ENCODE measurements at regions not wholly inside any gene's neighbourhood (a gene's known extent, or its start where the extent isn't known, plus 50 kb on each side); places are given as distances from the start of the nearest gene placed in this dataset.
"Not testable (repeated sequence)": the region's sequence is repeated elsewhere in the genome, so short reads cannot be mapped to it uniquely, and the experiment has no call there.

- no peak for DNase-seq (ENCODE audit: low read depth in 1 of 2, low spot score in 1 of 2)
Observed at GRCh38 chr13:21228738-21229137, 52.3 kb downstream of the MRPL57 start.

DNA sequence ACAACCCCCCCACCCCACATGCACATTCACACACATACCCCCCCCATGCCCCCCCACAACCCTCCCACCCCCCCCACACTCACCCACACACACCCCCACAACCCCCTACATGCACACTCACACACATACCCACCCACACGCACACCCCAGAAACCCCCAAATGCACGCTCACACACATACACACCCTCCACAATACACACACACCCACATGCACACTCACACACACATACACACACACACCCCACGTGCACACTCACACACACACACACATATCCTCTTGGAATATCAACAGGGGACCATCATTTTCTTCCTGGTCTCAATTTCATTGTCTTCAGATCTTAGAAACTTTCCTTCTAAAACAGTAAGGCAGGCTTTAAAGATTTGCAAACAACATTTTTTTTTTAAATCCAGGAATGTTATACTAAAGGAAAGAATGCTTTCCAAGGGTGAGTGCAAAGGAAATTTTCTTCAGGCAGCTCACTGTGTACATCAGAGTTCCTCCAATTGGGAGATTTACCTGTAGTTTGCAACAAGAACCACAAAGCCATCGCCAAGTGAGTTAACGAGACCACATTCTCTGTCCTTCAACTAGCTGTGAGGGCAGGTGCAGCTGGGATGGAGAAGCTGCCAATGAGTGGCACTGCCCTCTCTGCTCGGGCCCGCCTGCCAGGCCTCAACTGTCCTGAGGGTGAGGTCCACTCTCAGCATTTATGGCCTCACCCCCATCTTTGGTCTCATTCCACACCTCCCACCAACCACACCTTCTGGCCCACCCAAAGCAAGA is 53.0 kb downstream of the MRPL57 start:
- DNase-seq (ENCODE audit: low read depth in 1 of 2, low spot score in 1 of 2), result no peak

DNA sequence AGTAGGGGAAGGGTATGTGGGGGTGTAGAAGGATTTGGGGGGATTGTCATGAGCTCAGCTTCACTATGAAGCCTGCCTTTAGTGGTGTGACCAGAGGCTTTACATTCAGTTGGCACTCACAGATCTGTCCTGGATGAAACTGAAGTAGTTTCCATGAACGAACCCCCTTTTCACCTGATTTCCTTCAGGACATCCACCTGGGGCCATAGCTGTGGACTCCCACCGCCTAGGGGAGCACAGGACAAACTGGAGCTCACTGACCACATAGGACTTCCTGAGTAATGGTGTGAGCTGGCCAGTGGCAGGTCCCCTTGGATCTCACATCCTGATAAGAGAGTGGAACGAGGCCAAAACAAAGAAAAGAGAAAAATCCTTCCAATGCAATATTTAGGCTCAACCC is 54.1 kb downstream of the MRPL57 start:
- no peak for DNase-seq (ENCODE audit: low read depth in 1 of 2, low spot score in 1 of 2)

- DNase-seq (ENCODE audit: low read depth in 1 of 2, low spot score in 1 of 2), result no peak
Observed at GRCh38 chr13:21231426-21231940, 55.0 kb downstream of the MRPL57 start.

- no peak for DNase-seq (ENCODE audit: low read depth in 1 of 2, low spot score in 1 of 2)
Observed at GRCh38 chr13:21232196-21232595, 55.7 kb downstream of the MRPL57 start.

GRCh38 chr13:21232599-21232998 is 56.1 kb downstream of the MRPL57 start:
- no peak for DNase-seq (ENCODE audit: low read depth in 1 of 2, low spot score in 1 of 2)

DNA sequence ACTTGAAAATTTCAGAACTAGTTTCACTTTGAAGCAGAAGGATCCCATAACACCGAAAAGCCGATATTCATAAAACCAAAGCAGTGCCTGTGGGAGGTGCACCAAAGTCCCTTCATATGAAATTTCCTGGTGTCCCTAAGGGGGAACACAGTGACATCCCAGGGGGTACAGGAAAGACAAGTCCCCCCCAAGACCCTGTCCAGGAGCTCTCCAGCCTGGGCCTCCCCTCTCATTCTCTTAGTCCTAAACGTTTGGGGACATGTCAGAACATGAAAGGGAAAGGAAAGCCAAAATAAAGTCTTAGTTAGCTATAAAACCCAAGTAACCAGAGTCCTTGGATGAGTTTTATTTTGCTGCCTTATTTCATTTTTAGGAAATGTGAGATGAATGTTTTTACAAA is 56.6 kb downstream of the MRPL57 start:
- no peak for DNase-seq (ENCODE audit: low read depth in 1 of 2, low spot score in 1 of 2)

- no peak for DNase-seq (ENCODE audit: low read depth in 1 of 2, low spot score in 1 of 2)
Observed at GRCh38 chr13:21234526-21234925, 58.1 kb downstream of the MRPL57 start.

DNA sequence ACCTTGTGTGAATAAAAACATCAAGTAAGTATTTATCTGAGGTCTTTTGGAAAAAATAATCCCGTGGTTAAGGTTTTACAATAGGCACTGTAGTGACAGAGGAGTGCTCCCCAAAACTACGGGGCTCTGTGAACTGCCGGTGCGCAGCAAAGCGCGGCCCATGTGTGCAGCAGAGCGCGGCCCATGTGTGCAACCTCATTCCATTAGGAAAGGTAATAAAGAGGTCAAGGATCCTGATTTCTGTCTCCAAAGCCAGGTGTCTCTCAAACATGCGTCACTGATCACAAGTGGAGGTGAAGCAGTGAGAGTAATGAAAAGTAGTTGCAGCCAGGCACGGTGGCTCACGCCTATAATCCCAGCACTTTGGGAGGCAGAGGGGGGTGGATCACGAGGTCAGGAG is 58.7 kb downstream of the MRPL57 start:
- DNase-seq (ENCODE audit: low read depth in 1 of 2, low spot score in 1 of 2), result no peak

DNA sequence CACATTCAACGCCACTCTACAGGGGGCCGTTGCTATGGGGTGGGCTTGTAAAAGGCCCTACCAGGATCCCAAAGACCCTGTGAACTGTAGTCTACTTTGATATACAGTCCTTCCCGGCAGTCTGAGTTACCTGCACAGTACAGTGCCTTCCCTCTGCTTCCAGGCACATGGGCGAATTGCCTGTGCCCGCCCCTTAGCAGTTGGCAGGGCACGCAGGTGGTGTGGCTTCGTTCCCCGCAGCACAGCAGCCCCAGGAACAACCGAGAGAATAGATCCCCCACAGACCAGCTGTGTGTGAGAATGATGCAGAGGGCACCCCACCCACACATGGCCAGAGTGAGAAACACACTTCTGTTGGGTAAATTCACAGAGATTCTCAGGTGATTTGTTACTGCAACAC is 60.6 kb downstream of the MRPL57 start:
- no peak for DNase-seq (ENCODE audit: low read depth in 1 of 2, low spot score in 1 of 2)

DNA sequence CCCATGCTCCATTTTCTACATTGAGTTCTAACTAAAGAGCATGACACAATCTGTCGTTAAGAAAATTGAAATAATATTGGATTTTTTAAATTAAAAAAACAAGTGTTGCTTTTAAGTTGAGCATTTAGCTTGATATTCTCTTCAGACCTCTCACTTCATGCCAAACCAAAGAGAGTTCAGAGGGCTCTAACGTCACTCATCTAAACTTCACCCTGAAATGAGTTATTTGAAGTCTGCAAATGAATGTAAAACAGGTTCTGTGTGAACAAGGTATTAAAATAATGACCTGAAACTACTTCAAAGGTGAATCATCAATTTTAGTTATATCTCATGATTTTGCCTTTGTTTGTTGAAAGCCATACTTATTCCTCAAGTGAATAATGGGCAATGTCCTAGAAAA is 61.8 kb downstream of the MRPL57 start:
- no peak for DNase-seq (ENCODE audit: low read depth in 1 of 2, low spot score in 1 of 2)

GRCh38 chr13:21240586-21240985 is 64.1 kb downstream of the MRPL57 start:
- no peak for DNase-seq (ENCODE audit: low read depth in 1 of 2, low spot score in 1 of 2)

DNA sequence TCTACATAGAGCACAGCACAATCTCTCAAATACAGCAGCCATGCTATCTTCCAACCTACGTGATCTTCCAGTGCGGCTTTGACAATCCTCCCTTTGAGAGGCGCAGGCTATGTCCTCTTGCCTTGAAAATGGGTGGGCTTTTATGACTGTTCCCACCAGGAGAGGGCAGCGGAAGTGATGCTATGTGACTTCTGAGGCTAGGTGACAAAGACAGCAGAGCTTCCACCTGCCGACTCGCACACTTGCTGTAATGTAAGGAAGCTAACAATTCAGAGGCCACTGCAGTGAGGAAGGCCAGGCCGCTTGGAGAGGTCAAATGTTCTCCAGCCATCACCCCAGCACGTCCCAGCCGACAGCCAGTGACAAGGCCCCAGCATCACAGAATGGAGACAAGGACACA is 65.8 kb downstream of the MRPL57 start:
- DNase-seq (ENCODE audit: low read depth in 1 of 2, low spot score in 1 of 2), result no peak

- DNase-seq (ENCODE audit: low read depth in 1 of 2, low spot score in 1 of 2), result no peak
Observed at GRCh38 chr13:21243045-21243897, 66.8 kb downstream of the MRPL57 start.

- DNase-seq (ENCODE audit: low read depth in 1 of 2, low spot score in 1 of 2), result not testable (repeated sequence)
Observed at GRCh38 chr13:21243898-21244184, 67.4 kb downstream of the MRPL57 start.

- no peak for DNase-seq (ENCODE audit: low read depth in 1 of 2, low spot score in 1 of 2)
Observed at GRCh38 chr13:21246761-21247452, 70.4 kb downstream of the MRPL57 start.

DNA sequence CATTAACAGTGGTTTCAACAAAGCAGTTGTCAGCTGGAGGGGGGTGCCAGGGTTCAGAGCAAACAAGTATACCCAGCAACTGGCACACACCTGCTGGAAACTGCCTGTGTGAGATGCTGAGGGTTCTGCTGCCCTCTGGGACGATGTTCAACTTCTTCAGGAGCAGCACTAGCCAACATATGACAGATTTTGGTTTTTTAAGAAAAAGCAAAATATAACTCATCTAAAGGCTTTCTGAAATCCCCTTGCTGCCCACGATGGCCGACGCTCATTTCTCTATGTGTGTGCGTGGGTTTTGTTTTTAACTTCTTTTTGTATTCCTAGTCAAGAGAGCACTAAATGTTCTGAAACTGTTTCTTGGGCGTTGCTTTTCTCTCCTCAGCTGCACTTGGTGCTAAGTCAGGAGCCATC is 79.9 kb downstream of the MRPL57 start:
- no peak for DNase-seq (ENCODE audit: low read depth in 1 of 2, low spot score in 1 of 2)

DNA sequence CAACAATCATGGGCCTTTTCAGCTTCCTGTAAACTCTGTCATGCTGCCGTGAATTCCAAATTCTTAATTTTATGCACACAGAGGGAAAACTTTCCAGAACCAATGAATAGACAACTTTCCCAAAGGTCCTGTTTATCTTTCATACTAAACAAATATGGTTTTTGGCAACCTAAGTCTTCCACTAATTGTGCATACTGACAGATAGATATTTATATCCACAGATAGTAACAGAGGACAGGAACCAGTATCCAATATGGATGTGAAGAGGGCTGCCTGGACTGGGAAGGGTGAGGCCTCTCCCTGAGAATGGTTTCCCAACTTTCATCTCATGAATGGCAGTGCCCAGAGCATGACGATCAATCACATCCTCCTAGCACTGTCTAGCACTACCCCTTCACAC is 80.4 kb downstream of the MRPL57 start:
- no peak for DNase-seq (ENCODE audit: low read depth in 1 of 2, low spot score in 1 of 2)

DNA sequence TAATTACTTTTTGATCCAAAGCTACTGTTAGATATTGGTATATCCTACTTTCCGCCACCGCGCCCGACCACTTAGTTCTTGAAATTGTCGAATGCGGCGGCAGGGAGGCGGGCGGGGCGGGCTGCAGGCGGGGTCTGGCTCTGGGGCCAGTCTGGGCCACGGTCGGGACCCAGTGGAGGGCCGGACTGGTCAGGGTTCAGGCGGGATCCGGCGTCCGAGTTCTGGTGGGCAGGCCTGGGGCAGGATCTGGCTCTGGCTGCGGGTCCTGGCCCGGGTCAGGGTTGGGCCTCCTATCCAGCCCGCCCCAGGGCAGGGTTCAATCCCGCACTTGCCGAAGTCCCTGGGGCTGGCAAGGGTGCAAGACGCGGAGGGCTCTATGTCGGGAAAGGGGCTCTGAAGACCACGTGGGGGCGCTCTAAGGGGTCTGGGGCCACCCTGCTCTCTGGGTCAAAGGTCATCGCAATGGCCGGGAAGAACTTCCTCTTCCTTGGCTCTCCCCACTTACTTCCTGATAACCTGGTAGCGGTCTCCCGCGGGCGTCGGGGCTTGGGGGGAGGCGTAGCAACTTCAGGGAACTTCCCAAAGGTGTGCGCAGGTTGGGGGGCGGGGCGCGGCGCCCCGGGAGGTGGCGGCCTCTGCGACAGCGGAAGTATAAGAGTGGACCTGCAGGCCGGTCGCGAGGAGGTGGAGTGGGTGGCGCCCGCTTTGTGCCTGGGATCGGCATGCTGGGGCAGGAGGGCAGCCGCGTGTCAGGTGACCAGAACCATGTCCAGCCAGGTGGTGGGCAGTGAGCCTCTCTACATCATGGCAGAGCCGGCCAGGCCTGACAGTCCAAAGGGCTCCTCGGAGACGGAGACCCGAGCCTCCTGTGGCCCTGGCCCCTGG is 83.4 kb downstream of the MRPL57 start:
- DNase-seq (ENCODE audit: low read depth in 1 of 2, low spot score in 1 of 2), result no peak

DNA sequence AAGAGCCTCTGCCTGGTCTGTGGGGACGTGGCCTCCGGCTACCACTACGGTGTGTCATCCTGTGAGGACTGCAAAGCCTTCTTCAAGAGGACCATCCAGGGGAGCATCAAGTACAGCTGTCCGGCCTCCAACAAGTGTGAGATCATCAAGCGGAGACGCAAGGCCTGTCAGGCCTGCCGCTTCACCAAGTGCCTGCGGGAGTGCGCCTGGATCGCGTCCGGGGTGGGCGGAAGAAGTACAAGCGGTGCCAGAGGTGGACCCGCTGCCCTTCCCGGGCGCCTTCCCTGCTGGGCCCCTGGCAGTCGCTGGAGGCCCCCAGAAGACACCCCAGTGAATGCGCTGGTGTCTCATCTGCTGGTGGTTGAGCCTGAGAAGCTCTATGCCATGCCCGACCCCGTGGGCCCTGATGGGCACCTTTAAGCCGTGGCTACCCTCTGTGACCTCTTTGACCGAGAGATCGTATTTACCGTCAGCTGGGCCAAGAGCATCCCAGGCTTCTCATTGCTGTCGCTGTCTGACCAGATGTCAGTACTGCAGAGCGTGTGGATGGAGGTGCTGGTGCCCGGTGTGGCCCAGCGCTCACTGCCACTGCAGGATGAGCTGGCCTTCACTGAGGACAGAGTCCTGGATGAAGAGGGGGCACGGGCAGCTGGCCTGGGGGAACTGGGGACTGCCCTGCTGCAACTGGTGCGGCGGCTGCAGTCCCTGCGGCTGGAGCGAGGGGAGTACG is 84.3 kb downstream of the MRPL57 start:
- DNase-seq (ENCODE audit: low read depth in 1 of 2, low spot score in 1 of 2), result not testable (repeated sequence)

Measured in stimulated activated CD4-positive, alpha-beta T cell treated with anti-CD3 and anti-CD28 coated beads, Interleukin-15, amount 100 ng/mL, for 1 hour (primary cell).